AG08396 (cell line): ENCODE measurements at regions not wholly inside any gene's neighbourhood (a gene's known extent, or its start where the extent isn't known, plus 50 kb on each side); places are given as distances from the start of the nearest gene placed in this dataset.
A peak's percentile ranks its signal among the peaks of the same experiment; 100 is the strongest.

Source experiments
- DNase-seq: peaks from one replicate; pipeline ENCODE4 v3.0.0; 2012; ENCODE audit warnings: low spot score, mixed read lengths

- no peak for DNase-seq
Observed at GRCh38 chr1:82279241-82279640, 478.5 kb downstream of the ADGRL2 start.

DNA sequence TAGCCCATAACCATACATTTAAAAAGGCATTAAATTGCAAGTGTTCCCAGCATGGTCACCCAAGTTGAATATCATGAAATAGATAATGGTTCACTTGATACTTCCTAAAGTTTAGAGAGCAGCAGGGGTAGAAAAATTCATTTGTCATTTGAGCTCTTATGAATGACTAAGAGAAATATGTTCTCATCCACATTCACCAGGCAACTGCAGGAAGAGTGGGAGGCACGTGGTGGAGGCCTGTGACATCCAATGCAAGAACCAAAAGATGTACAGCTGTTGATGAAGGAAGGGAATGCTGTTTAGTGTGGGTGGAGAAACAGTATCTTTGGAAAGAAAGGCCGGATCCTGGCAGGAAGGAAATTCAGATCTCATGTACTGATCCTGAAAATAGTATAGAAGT, 473.1 kb downstream of the ADGRL2 start:
- DNase-seq = no peak

DNA sequence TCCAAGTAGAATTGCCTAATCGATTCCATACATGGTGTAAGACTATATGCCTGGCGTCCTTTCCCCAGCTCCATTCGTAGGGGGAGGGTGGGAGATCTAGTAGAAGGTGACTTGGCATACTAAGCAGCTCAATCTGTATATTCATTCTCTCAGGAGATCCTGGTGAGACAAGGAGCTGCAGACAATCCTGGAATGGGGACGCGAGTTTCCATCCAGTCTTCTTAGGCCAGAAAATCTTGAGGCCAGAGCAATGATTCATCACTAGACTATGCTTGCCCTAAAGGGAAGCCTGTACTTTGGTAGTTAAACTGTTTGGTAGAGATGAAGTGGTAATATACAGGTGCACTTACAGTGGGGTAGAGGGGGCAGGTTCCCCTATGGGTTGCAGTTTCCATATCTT, 468.7 kb downstream of the ADGRL2 start:
- peak; percentile 6 for DNase-seq

DNA sequence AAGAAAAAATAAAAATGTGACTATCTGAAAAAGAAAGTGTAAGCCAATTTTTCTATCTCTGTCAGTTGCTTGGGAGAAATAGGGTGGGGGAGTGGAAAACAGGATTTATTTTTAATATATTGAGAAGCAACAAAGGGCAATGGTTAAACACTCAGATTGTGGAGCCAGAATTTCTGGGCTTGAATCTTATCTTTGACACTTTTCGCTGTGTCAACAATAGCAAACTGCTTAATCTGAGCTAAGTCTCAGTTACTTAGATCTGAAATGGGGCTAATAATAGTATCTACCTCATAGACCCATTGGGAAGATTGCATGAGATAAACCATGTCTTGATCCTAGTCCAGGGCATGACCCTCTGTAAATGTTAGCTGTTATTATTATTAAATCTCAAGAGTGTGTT, 468.1 kb downstream of the ADGRL2 start:
- no peak for DNase-seq

GRCh38 chr1:82266351-82266750, 465.6 kb downstream of the ADGRL2 start:
- DNase-seq = no peak

GRCh38 chr1:82265436-82265835, 464.7 kb downstream of the ADGRL2 start:
- DNase-seq = no peak

DNA sequence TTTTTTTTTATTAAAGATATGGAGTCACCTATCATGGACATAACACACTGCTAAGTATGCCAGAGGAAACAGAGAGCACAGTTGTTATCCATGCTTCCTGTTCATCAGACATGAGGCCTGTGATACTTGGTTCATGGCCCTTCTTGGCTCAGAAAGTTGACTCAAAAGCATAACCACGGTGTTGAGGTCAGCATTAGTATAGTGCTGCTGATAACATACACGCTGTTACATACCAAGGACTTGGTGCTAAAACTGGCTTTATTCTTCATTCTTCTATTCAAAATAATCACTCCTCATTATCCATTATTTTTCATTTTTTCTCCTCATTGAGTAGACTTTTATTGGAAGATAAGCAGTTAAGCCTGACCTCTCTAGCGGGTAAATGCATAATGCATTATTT, 464.1 kb downstream of the ADGRL2 start:
- DNase-seq = no peak

- DNase-seq = no peak
Observed at GRCh38 chr1:82263396-82263795, 462.7 kb downstream of the ADGRL2 start.

- no peak for DNase-seq
Observed at GRCh38 chr1:82260666-82261065, 459.9 kb downstream of the ADGRL2 start.

- no peak for DNase-seq
Observed at GRCh38 chr1:82260051-82260450, 459.3 kb downstream of the ADGRL2 start.

DNA sequence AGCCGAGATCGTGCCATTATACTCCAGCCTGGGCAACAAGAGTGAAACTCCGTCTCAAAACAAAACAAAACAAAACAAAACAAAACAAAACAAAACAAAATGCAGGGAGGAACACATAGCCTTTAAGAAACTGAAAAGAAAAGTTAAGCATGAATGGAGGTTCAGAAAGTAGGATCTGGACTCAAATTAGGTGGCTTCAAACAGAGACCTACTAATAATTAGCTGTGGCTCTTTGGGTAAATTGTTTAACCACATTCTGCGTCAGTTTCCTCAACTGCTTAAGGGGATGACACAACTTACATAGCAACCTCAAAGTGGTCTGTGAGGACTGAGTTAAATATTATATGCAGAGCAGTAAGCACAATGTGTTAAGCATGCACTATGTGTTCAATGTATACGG, 458.2 kb downstream of the ADGRL2 start:
- no peak for DNase-seq

GRCh38 chr1:82246050-82246449, 445.3 kb downstream of the ADGRL2 start:
- DNase-seq = no peak

DNA sequence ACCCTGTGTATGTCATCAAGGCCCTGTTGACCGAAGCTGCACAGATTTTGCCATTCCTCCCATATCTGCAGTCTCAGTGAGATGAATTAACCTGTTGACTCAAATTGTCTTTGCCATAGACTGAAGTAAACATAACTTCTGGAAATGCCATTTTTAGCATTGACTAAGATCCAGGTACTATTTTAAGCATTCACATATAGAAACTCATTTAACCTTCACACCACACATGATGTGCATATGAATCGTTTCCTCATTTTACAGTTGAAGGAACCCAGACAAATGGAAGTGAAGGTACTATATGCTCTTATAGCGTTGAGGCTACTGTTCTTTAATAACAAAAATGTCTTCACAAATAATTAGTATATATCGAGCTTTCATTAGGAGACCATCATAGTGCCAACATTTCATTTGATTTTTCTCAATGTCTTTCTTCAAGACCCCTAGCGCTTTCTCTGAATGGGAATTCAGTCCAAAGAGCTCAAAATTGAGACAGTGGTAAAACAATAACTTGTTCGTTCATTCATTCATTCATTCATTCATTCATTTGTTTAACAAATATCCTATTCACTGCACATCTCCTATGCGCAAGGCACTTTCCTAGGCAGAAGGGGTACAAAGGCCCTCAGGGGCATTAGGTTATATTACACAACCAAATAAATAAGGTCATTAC, 444.7 kb downstream of the ADGRL2 start:
- DNase-seq = no peak

- no peak for DNase-seq
Observed at GRCh38 chr1:82240571-82240970, 439.8 kb downstream of the ADGRL2 start.

DNA sequence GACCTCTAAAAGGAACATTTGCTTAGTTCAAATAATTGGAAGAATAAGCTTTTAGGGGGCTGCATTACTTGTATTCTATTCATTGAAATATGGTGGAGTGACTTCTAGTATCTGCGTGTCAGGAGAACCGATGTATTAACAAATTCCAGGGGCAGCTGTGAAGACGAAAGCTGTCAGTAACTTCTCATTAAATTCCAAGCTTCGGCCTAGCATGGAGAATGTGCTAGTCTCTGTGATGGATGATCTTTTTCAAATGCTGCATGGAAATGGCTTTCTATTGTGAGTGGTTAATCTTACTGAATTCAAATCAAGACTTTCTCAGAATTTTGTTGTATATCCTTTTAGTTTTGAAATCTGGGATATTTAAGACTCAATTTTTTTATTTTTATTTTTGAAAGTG, 429.9 kb downstream of the ADGRL2 start:
- no peak for DNase-seq

DNA sequence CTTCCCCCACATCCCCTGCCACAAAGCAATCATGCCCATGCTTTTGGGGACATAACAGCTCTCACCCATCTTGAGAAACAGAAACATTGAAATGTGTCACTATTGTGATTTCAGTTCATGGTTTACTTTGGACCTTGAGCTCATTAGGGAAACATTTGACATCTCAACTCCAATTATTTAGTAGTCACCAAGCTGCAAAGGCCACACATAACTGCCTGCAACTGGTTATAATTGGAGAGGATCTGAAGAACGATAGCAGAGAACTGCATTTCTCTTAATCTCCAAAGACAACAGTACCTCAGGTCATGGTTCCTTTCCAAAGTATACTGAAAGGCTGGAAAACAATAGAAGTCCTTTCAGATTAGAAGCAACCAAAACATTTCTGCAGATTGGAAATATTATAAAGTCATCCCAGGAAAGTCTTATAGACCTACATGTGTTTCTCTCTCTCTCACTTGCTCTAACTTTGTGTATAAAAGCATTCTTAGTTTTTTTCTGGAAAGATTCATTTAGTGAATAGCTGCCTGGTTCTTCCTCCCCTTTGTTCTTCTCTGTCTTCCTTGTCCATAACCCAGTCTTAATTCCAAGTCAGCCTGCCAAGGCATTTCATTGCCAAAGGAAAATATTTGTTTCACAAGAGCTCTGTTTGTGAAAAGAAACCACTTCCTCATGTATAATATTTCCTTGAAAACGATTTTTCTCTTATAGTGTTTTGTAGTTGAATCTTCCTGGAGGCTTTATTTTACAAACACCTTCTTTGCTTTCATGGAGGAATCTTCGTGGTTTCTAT, 426.8 kb downstream of the ADGRL2 start:
- DNase-seq = no peak

GRCh38 chr1:82226186-82226505, 425.4 kb downstream of the ADGRL2 start:
- no peak for DNase-seq

DNA sequence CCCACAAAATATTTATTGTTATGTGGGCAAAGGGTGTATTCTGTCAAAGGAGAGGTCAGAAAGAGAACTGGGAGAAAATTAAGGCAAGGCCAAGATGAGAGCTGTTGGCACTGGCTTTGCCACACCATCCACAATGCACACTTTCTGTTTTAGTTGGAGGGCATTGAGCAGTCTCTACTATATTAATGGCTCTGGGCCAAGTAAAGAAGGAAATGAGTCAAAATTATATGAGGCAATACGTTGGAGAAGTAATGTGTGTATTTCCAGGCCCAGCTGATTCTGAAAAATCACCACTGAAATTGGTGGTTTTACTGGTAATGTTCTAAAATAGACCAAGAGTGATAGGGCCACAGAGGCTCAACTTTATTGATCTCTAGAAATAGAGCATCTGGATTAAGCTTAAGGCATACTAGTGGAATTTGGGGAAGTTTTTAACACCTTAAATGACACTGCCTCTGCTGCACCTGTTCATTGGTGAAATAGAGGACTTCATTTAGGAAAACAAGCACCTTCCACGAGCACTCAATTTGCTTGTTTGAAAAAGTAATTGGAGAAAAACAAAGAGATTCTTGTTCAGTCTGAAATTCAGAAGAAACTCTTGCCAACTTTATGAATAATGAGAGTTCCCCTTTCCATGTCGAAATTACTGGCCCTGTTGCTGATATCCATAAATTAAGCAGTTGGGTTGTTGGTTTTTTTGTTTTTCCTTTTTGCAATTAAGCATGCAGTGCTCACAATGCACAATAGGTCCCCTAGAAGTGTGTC, 424.9 kb downstream of the ADGRL2 start:
- peak; percentile 8 for DNase-seq

- DNase-seq = no peak
Observed at GRCh38 chr1:82223091-82223490, 422.4 kb downstream of the ADGRL2 start.

- DNase-seq = no peak
Observed at GRCh38 chr1:82221721-82222120, 421.0 kb downstream of the ADGRL2 start.

GRCh38 chr1:82220754-82221153, 420.0 kb downstream of the ADGRL2 start:
- DNase-seq = no peak

DNA sequence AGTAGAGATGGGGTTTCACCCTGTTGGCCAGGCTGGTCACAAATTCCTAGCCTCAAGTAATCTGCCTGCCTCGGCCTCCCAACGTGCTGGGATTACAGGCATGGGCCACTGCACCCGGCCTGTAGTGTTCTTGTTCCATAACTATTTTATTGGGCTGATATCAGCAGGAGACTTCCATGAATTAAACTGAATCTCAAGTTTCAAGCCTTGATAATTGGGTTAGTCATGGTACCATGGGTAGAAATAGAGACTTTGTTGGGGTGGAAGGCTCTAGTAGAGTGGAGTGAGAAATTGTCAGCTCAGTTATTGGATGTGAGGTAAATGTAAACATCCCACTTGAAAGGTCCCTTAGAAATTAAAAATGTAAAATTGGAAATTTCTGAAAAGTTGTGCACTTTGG, 419.1 kb downstream of the ADGRL2 start:
- no peak for DNase-seq

- no peak for DNase-seq
Observed at GRCh38 chr1:82218846-82219245, 418.1 kb downstream of the ADGRL2 start.
